ENCODE measurements at regions not wholly inside any gene's neighbourhood (a gene's known extent, or its start where the extent isn't known, plus 50 kb on each side); places are given as distances from the start of the nearest gene placed in this dataset.

- Histone ChIP-seq H3K27ac (no peak overlapping the region), H3K36me3 (no peaks in the 10 kb centered on the region), H3K27me3 (no peaks in the 10 kb centered on the region), H3K9me3 (no peaks in the 10 kb centered on the region), H3K4me1 (ENCODE audit: insufficient read depth) (no peaks in the 10 kb centered on the region), H3K4me3 (no peak overlapping the region)
- no peak for DNase-seq
- intact Hi-C loops (cut with DNase I) = no loop called here
- TF ChIP-seq POLR2A (IDR thresholded peaks at IDR 0.05) (no peak), EP300 (IDR thresholded peaks at IDR 0.05) (no peak), CTCF (IDR thresholded peaks at IDR 0.05) (no peak)
Measured at GRCh38 chr18:25443776-25444175, 91.8 kb upstream of the ZNF521 start.

- no peaks in the 10 kb centered on the region for H3K36me3 ChIP-seq
- no peak overlapping the region for H3K4me3 ChIP-seq
- TF ChIP-seq POLR2A (IDR thresholded peaks at IDR 0.05) (no peak), EP300 (IDR thresholded peaks at IDR 0.05) (no peak), CTCF (IDR thresholded peaks at IDR 0.05) (no peak)
- H3K27ac ChIP-seq = no peak overlapping the region
- H3K9me3 ChIP-seq = no peaks in the 10 kb centered on the region
- intact Hi-C loops (cut with DNase I) = no loop called here
- no peaks in the 10 kb centered on the region for H3K27me3 ChIP-seq
- WGBS, 3 donors = 72 to 92% (median 81%) methylated on average over 3 of the region's 3 CpGs
- DNase-seq = no peak
- no peaks in the 10 kb centered on the region for H3K4me1 ChIP-seq (ENCODE audit: insufficient read depth)
Measured at GRCh38 chr18:25435149-25435782, 83.3 kb upstream of the ZNF521 start.

- Histone ChIP-seq H3K4me3 (no peak overlapping the region), H3K36me3 (no peaks in the 10 kb centered on the region), H3K27ac (no peak overlapping the region), H3K9me3 (no peaks in the 10 kb centered on the region), H3K4me1 (ENCODE audit: insufficient read depth) (no peaks in the 10 kb centered on the region), H3K27me3 (no peaks in the 10 kb centered on the region)
- TF ChIP-seq EP300 (IDR thresholded peaks at IDR 0.05) = no peak
- TF ChIP-seq POLR2A (IDR thresholded peaks at IDR 0.05) = no peak
- TF ChIP-seq CTCF (IDR thresholded peaks at IDR 0.05) = no peak
- 69 to 89% (median 80%) methylated on average over 2 of the region's 2 CpGs for WGBS, 3 donors
- intact Hi-C loops (cut with DNase I) = no loop called here
- no peak for DNase-seq
Measured at GRCh38 chr18:25434745-25435144, 82.8 kb upstream of the ZNF521 start.

- H3K4me1 ChIP-seq (ENCODE audit: insufficient read depth) = no peaks in the 10 kb centered on the region
- DNase-seq = no peak
- H3K27ac ChIP-seq = no peak overlapping the region
- H3K9me3 ChIP-seq = no peaks in the 10 kb centered on the region
- 70 to 72% (median 70%) methylated on average over 3 of the region's 3 CpGs for whole genome bisulfite sequencing, 3 donors
- H3K4me3 ChIP-seq = no peak overlapping the region
- H3K36me3 ChIP-seq = no peaks in the 10 kb centered on the region
- TF ChIP-seq CTCF (IDR thresholded peaks at IDR 0.05) (no peak), EP300 (IDR thresholded peaks at IDR 0.05) (no peak), POLR2A (IDR thresholded peaks at IDR 0.05) (no peak)
- intact Hi-C loops (cut with DNase I) = no loop called here
- H3K27me3 ChIP-seq = no peaks in the 10 kb centered on the region
Measured at GRCh38 chr18:25433590-25433989, 81.6 kb upstream of the ZNF521 start.

Data from ovary (tissue), 7 donors.